Fibroblast of the aortic adventitia (primary cell): ENCODE measurements at regions not wholly inside any gene's neighbourhood (a gene's known extent, or its start where the extent isn't known, plus 50 kb on each side); places are given as distances from the start of the nearest gene placed in this dataset.

ENCODE experiments used
- DNase-seq: peaks from one replicate; pipeline ENCODE4 v3.0.0-alpha.2; 2010; ENCODE audit warnings: low read depth
- H3K4me3 ChIP-seq: 2 replicates; pipeline ENCODE4 v1.5.1; 2011; ENCODE audit warnings: low read depth, mild to moderate bottlenecking, control low read depth, low read length, moderate library complexity
- TF ChIP-seq, protein P1 (sequence below): IDR thresholded peaks from 2 replicates; pipeline ENCODE4 v1.5.1; 2011; ENCODE audit warnings: mild to moderate bottlenecking, low read length, control low read depth, inconsistent platforms; ENCODE audit not compliant: insufficient read depth

GRCh38 chr12:83691730-83692129 is 1005.0 kb downstream of the TMTC2 start:
- DNase-seq, result no peak
- no peak overlapping the region for H3K4me3 ChIP-seq
- TF ChIP-seq, protein P1, sequence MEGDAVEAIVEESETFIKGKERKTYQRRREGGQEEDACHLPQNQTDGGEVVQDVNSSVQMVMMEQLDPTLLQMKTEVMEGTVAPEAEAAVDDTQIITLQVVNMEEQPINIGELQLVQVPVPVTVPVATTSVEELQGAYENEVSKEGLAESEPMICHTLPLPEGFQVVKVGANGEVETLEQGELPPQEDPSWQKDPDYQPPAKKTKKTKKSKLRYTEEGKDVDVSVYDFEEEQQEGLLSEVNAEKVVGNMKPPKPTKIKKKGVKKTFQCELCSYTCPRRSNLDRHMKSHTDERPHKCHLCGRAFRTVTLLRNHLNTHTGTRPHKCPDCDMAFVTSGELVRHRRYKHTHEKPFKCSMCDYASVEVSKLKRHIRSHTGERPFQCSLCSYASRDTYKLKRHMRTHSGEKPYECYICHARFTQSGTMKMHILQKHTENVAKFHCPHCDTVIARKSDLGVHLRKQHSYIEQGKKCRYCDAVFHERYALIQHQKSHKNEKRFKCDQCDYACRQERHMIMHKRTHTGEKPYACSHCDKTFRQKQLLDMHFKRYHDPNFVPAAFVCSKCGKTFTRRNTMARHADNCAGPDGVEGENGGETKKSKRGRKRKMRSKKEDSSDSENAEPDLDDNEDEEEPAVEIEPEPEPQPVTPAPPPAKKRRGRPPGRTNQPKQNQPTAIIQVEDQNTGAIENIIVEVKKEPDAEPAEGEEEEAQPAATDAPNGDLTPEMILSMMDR, result no peak

DNA sequence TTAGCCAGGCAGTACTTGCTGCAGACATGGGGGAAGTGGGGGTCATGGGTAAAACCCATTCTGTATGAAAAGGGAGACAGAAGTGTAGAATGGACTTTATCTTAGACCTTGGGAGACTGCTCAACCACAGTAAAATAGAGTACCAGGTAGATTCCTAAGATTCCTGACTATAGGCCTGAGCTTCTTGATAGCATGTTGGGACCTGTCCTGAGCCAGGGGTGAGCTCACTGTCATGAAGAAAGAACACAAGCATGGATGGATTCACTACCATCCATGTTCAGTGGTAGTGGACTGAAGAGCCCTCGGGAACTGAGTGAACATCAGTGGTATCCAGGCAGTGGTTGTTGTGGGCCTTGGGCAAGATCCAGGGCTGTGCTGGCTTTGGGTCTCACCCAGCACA is 1003.8 kb downstream of the TMTC2 start:
- TF ChIP-seq, protein P1, result no peak
- no peak overlapping the region for H3K4me3 ChIP-seq
- DNase-seq, result no peak

DNA sequence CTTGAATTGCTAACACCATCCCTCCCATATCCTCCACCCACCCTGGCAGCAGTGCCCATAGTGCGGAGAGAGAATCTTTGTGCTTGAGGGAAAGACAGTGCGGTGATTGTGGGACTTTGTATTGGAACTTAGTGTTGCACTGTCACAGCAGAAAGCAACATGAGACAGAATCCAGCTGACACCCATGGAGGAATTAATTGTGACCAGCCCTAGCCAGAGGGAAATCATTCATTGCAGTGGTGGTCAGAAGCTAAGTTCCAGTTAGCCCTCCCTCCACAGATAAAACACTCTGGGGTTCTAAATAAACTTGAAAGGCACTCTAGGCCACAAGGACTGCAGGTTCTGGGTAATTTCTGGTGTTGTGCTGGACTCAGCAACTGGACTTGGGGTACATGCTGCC is 1002.6 kb downstream of the TMTC2 start:
- no peak for DNase-seq
- TF ChIP-seq, protein P1, result no peak
- no peak overlapping the region for H3K4me3 ChIP-seq

- TF ChIP-seq, protein P1, result no peak
- H3K4me3 ChIP-seq, result no peak overlapping the region
- DNase-seq, result no peak
These were observed 990.1 kb downstream of the TMTC2 start for GRCh38 chr12:83676781-83677295.

- no peak overlapping the region for H3K4me3 ChIP-seq
- TF ChIP-seq, protein P1, result no peak
- DNase-seq, result no peak
These were observed 980.0 kb downstream of the TMTC2 start for GRCh38 chr12:83666690-83667089.

- DNase-seq, result no peak
- TF ChIP-seq, protein P1, result no peak
- H3K4me3 ChIP-seq, result no peak overlapping the region
These were observed 979.0 kb downstream of the TMTC2 start for GRCh38 chr12:83665634-83666218.

DNA sequence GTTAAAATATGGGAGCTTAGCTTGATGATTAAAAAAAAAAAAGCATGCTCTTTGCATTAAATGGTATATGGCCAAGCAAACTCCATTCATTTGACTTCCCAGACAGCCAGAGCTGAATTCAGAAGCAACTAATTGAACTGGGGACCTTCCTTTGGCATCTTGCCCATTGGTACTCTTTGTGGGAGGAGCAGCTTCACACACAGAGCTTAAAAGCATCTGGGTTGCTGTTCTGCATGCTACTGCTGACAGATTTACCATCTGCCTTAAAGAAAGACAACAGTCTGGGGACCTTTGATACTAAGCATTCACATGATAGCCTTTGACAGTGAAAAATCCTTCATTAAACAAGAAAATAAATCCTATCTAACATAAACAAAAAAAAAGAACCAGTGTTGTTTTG is 977.9 kb downstream of the TMTC2 start:
- no peak for DNase-seq
- TF ChIP-seq, protein P1, result no peak
- H3K4me3 ChIP-seq, result no peak overlapping the region
